Mucosa of rectum (tissue), 2 donors: ENCODE measurements at regions not wholly inside any gene's neighbourhood (a gene's known extent, or its start where the extent isn't known, plus 50 kb on each side); places are given as distances from the start of the nearest gene placed in this dataset.

Source experiments
- H3K27ac ChIP-seq, 2 donors: one replicate each; pipeline ENCODE4 v1.7.0; 2013; ENCODE audit warnings: inconsistent platforms in 2 of 2, low read depth in 2 of 2, low read length in 2 of 2
- H3K27me3 ChIP-seq, 2 donors: one replicate each; pipeline ENCODE4 v1.7.0; 2013; ENCODE audit warnings: low read length in 2 of 2; ENCODE audit not compliant: control insufficient read depth in 2 of 2, insufficient read depth in 2 of 2
- H3K36me3 ChIP-seq, 2 donors: one replicate each; pipeline ENCODE4 v1.7.0; 2013; ENCODE audit warnings: low read length in 2 of 2; ENCODE audit not compliant: control insufficient read depth in 2 of 2, insufficient read depth in 2 of 2
- H3K4me1 ChIP-seq, 2 donors: one replicate each; pipeline ENCODE4 v1.7.0; 2013; ENCODE audit warnings: low read length in 2 of 2, mild to moderate bottlenecking in 1 of 2; ENCODE audit not compliant: control insufficient read depth in 2 of 2, insufficient read depth in 2 of 2
- H3K4me3 ChIP-seq, 2 donors: one replicate each; pipeline ENCODE4 v1.7.0; 2013; ENCODE audit warnings: low read length in 2 of 2
- H3K9ac ChIP-seq, 2 donors: one replicate each; pipeline ENCODE4 v1.7.0; 2013; ENCODE audit warnings: low read length in 2 of 2, low read depth in 1 of 2, mild to moderate bottlenecking in 1 of 2
- H3K9me3 ChIP-seq, 2 donors: one replicate each; pipeline ENCODE4 v1.7.0; 2013; ENCODE audit warnings: low read length in 2 of 2; ENCODE audit not compliant: control insufficient read depth in 2 of 2
- donor health status: healthy.
- donor health status: Normal muscosa, but diverticular disease.

GRCh38 chr2:156790343-156791037 is 354.3 kb downstream of the GPD2 start:
- Histone ChIP-seq H3K27ac (no peak overlapping the region), H3K4me1 (no peaks in the 10 kb centered on the region), H3K27me3 (no peaks in the 10 kb centered on the region), H3K4me3 (no peak overlapping the region), H3K9ac (no peak overlapping the region), H3K36me3 (no peaks in the 10 kb centered on the region), H3K9me3 (no peaks in the 10 kb centered on the region)

GRCh38 chr2:156792242-156792840 is 356.2 kb downstream of the GPD2 start:
- Histone ChIP-seq H3K27me3 (no peaks in the 10 kb centered on the region), H3K4me3 (no peak overlapping the region), H3K9me3 (no peaks in the 10 kb centered on the region), H3K9ac (no peak overlapping the region), H3K27ac (no peak overlapping the region), H3K4me1 (no peaks in the 10 kb centered on the region), H3K36me3 (no peaks in the 10 kb centered on the region)

- Histone ChIP-seq H3K9me3 (no peaks in the 10 kb centered on the region), H3K27me3 (no peaks in the 10 kb centered on the region), H3K4me3 (no peak overlapping the region), H3K36me3 (no peaks in the 10 kb centered on the region), H3K4me1 (no peaks in the 10 kb centered on the region), H3K9ac (no peak overlapping the region), H3K27ac (no peak overlapping the region)
Observed at GRCh38 chr2:156797832-156798231, 361.7 kb downstream of the GPD2 start.

- Histone ChIP-seq H3K27ac (no peak overlapping the region), H3K4me1 (no peaks in the 10 kb centered on the region), H3K27me3 (no peaks in the 10 kb centered on the region), H3K9me3 (no peaks in the 10 kb centered on the region), H3K36me3 (no peaks in the 10 kb centered on the region), H3K9ac (no peak overlapping the region), H3K4me3 (no peak overlapping the region)
Observed at GRCh38 chr2:156800065-156800653, 364.0 kb downstream of the GPD2 start.

- Histone ChIP-seq H3K9me3 (no peaks in the 10 kb centered on the region), H3K9ac (no peak overlapping the region), H3K4me1 (no peaks in the 10 kb centered on the region), H3K27me3 (no peaks in the 10 kb centered on the region), H3K4me3 (no peak overlapping the region), H3K36me3 (no peaks in the 10 kb centered on the region), H3K27ac (no peak overlapping the region)
Observed at GRCh38 chr2:156800781-156801361, 364.7 kb downstream of the GPD2 start.

GRCh38 chr2:156803243-156803642 is 367.1 kb downstream of the GPD2 start:
- Histone ChIP-seq H3K9ac (peak overlapping the region in 1 of 2 donors; percentile 44), H3K4me3 (peak overlapping the region; percentile 41 to 57), H3K27ac (peak overlapping the region in 1 of 2 donors; percentile 11), H3K4me1 (no peaks in the 10 kb centered on the region), H3K36me3 (no peaks in the 10 kb centered on the region), H3K9me3 (no peaks in the 10 kb centered on the region), H3K27me3 (no peaks in the 10 kb centered on the region)

- H3K9me3 ChIP-seq: no peaks in the 10 kb centered on the region
- H3K27me3 ChIP-seq: no peaks in the 10 kb centered on the region
- H3K27ac ChIP-seq: no peak overlapping the region
- no peaks in the 10 kb centered on the region for H3K4me1 ChIP-seq
- no peaks in the 10 kb centered on the region for H3K36me3 ChIP-seq
- peak overlapping the region in 1 of 2 donors; percentile 57 for H3K4me3 ChIP-seq
- H3K9ac ChIP-seq: no peak overlapping the region
Observed at GRCh38 chr2:156803967-156804366, 367.8 kb downstream of the GPD2 start.

- Histone ChIP-seq H3K27ac (no peak overlapping the region), H3K9ac (no peak overlapping the region), H3K4me3 (no peak overlapping the region), H3K27me3 (no peaks in the 10 kb centered on the region), H3K36me3 (no peaks in the 10 kb centered on the region), H3K9me3 (no peaks in the 10 kb centered on the region), H3K4me1 (no peaks in the 10 kb centered on the region)
Observed at GRCh38 chr2:156810094-156810493, 373.9 kb downstream of the GPD2 start.

GRCh38 chr2:156812496-156812895 is 376.3 kb downstream of the GPD2 start:
- Histone ChIP-seq H3K27me3 (no peaks in the 10 kb centered on the region), H3K9ac (no peak overlapping the region), H3K36me3 (no peaks in the 10 kb centered on the region), H3K4me1 (no peaks in the 10 kb centered on the region), H3K4me3 (no peak overlapping the region), H3K9me3 (no peaks in the 10 kb centered on the region), H3K27ac (no peak overlapping the region)

GRCh38 chr2:156817430-156817829 is 381.3 kb downstream of the GPD2 start:
- H3K4me3 ChIP-seq: no peak overlapping the region
- no peaks in the 10 kb centered on the region for H3K36me3 ChIP-seq
- no peak overlapping the region for H3K27ac ChIP-seq
- no peak overlapping the region for H3K9ac ChIP-seq
- H3K27me3 ChIP-seq: no peaks in the 10 kb centered on the region
- no peaks in the 10 kb centered on the region for H3K4me1 ChIP-seq
- H3K9me3 ChIP-seq: no peaks in the 10 kb centered on the region
